Fibroblast of skin of abdomen (primary cell): ENCODE measurements at regions not wholly inside any gene's neighbourhood (a gene's known extent, or its start where the extent isn't known, plus 50 kb on each side); places are given as distances from the start of the nearest gene placed in this dataset.

Experiments
- DNase-seq: peaks from one replicate; pipeline ENCODE4 v3.0.0-alpha.2; 2013

- no peak for DNase-seq
These were observed 334.8 kb downstream of the NSG2 start for GRCh38 chr5:174380311-174380710.

DNA sequence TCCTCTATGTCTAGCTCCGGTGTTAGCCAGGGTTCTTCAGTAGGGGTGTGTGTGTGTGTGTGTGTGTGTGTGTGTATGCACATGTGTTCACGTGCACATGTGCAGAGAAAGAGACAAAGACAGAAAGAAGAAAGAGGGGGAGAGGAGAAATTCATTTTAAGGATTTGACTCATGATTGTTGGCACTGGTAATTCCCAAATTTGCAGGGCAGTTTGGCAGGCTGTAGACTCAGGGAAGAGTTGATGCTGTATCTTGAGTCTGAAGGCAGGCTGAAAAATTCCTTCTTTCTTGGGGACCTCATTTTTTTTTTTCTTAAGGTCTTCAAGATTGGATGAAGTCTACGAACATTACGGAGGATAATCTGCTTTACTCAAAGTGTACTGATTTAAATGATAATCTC is 335.7 kb downstream of the NSG2 start:
- no peak for DNase-seq

DNA sequence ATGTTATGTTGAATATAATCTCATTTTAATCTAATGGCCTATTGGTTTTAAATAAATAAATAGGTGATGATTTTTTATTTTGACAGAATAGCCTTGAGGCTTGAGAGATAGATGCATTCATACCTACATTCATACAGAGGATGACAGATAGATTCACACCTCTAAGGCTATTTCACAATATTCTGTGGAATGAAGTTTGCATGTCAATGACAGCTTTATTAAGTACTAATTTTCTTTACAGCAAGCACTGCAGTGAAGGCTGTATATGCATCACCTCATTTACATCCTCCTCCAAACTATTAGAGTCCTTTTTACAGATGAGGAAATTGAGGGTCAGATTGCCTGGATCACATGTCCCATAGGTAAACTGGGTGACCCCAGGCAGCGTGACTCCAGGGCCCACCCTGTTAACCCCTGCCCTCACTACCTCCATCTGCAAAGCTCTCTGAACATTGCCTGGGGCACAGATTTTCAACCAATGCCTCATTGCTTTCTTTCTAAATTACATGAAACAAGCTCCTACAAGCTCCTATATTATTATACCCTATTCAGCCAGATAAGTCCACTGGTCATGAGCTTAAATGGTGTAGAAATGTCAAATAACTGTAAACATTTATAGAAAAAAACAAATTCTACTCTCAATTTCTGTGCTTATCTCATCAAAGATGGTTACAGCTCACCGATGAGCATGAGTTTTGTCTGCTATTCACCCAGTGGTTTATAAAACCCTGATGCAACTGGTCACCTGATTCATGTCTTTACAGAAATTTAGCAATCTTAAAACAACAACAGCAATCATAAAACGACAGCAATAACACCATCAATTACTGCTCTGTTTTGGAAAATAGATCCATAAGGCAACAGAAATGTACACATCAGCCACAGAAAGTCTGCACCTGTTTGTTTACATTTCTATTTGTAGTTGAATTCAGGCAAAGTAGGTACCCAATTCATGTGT is 338.0 kb downstream of the NSG2 start:
- DNase-seq = no peak

DNA sequence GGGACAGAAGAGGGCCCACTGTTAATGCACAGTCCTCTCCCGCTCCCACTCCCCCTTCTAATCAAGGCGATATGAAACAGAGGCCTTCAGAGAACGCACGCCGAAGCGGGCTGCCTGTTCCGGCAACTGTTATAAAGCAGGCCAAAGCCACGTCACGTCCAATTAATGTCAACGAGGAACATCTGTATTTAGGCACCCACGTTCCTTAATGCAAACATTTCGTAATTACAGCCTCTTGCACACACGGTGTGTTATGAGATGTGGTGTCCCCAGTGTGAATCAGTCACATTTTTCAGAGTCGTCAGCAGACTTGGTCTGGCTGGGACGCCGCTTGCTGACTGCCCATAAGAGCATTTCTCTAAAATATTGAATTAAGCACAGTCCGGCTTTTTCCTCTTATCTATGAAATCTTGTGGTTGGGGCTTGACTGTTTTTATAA is 339.0 kb downstream of the NSG2 start:
- DNase-seq = peak; percentile 90

DNA sequence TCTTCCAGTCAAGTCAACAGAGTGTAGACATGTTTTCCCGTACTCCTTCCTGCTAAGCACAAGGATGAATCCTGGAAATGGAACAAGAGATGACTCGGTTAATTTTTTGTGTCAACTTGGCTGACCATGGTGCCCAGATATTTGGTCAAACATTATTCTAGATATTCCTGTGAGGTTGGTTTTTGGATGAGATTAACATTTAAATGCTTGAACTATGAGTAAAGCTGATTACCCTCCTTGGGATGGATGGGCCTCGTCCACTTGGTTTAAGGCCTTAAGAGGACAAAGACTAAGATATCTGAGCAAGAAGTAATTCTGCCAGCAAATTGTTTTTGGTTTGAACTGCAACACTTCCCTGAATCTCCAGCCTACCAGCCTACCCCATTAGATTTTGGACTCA is 338.1 kb upstream of the MSX2 start:
- peak; percentile 57 for DNase-seq

- no peak for DNase-seq
These were observed 337.5 kb upstream of the MSX2 start for GRCh38 chr5:174386846-174387245.

GRCh38 chr5:174387448-174387847 is 336.9 kb upstream of the MSX2 start:
- no peak for DNase-seq

GRCh38 chr5:174392892-174393291 is 331.5 kb upstream of the MSX2 start:
- no peak for DNase-seq

DNA sequence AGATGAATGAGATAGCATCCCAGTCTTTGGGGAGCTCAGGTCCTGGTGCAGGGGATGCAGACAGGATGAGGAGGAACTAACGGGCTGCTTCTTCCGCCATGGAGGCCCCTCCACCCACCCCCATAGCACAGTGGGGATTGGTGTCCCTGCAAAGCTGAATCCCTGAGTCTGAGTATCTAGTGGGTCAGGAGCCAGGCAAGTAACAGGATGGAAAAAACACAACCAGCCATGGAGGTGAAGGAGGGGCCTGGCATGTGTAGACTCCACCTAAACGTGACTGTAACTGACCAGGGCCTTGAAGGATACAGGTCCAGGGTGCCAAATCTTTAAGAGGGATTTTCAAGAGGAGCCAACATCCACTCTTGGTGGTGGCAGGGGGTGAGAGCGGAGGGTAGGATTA is 327.8 kb upstream of the MSX2 start:
- no peak for DNase-seq

- DNase-seq = no peak
These were observed 327.2 kb upstream of the MSX2 start for GRCh38 chr5:174397206-174397605.

DNA sequence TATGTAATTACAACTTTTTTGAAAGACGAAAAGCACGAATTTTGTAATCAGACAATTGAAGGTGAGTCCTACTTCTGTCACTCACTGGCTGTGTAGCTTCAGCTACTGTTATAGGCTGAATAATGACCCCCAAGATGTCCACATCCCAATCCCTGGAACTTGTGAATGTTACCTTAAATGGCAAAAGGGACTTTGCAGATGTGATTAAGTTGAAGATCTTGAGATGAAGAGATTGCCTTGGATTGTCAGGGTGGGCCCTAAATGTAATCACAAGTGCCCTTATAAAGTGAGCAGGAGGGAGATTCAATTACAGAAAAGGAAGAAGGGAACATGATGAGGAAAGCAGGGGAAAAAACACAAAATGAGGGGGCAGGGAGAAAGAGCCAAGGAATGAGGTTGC is 326.2 kb upstream of the MSX2 start:
- no peak for DNase-seq

- no peak for DNase-seq
These were observed 325.0 kb upstream of the MSX2 start for GRCh38 chr5:174399411-174399810.

- DNase-seq = no peak
These were observed 323.9 kb upstream of the MSX2 start for GRCh38 chr5:174400461-174400860.

GRCh38 chr5:174401793-174402192 is 322.6 kb upstream of the MSX2 start:
- DNase-seq = no peak

- no peak for DNase-seq
These were observed 322.1 kb upstream of the MSX2 start for GRCh38 chr5:174402222-174402812.

GRCh38 chr5:174404848-174405247 is 319.5 kb upstream of the MSX2 start:
- no peak for DNase-seq

DNA sequence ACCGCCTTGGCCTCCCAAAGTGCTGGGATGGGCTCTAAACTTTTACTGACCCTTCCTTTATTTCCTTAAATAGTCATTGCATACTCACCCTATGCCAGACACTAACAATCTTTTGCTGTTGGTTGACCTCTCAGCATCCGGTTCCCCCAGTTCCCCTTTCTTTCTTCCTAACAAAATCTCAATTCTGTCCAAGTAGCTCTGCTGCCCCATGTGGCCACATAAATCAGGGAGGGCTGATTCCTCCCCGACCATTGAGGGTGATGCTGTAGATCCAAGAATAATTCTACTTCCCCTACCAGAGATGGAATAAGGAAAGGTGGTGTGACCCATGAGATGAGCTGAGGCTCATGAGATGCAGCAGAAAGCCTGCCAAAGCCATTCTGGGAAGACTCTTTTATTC is 315.3 kb upstream of the MSX2 start:
- no peak for DNase-seq

- no peak for DNase-seq
These were observed 314.4 kb upstream of the MSX2 start for GRCh38 chr5:174409971-174410370.

DNA sequence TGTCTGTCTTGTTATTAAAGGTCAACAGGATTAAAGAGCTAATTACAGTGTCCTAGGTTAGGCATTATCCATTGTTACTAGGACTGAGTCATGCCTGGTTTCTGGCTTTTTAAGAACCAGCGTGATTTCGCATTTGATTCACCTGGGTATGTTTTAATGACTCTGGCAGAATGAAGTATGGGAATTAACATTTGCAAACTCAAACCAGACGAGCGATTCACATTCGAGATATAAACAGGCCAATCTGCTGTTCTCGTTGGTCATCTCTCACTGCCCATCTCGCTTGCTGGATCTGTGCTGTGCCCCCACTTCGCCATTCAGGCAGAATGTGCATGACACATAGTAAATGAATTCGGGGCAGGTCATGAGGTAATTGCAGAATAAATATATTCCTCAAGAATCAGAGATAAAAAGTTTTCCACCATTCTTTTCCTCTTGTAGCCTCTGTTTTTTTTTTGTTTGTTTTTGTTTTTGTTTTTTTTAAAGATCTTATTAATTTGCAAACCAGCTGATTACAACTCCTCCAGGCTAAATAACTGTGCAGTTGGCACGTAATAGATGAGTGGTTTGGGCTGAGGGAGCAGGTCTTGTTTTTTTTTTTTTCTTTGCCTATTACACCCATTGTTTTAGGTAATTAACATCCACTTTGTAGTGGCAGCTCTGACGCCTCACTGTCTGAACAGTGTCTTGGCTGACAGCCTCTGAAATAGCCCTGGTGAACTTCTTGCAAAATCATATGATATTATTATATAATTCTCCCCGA is 313.5 kb upstream of the MSX2 start:
- DNase-seq = no peak

- no peak for DNase-seq
These were observed 312.9 kb upstream of the MSX2 start for GRCh38 chr5:174411479-174411819.

DNA sequence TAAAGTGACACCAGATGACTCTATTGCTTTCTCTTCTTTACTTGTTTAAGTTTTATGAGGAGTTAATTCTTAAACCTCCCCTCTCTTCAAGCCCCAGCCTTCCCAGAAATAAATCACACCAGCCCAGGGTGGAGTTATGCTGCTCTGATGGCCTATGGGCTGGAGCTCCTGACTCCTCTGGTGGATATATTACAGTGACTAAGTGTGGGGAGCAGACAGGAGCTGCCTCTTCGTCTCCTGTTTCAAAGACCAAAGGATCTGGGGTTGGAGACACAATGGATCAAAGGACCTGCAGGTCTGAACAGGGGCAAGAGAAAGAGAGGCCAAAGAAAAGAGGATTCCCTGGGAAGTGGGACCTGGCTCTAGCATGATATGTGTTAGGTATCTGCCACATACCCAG is 312.0 kb upstream of the MSX2 start:
- DNase-seq = no peak

GRCh38 chr5:174412941-174413340 is 311.4 kb upstream of the MSX2 start:
- DNase-seq = no peak

DNA sequence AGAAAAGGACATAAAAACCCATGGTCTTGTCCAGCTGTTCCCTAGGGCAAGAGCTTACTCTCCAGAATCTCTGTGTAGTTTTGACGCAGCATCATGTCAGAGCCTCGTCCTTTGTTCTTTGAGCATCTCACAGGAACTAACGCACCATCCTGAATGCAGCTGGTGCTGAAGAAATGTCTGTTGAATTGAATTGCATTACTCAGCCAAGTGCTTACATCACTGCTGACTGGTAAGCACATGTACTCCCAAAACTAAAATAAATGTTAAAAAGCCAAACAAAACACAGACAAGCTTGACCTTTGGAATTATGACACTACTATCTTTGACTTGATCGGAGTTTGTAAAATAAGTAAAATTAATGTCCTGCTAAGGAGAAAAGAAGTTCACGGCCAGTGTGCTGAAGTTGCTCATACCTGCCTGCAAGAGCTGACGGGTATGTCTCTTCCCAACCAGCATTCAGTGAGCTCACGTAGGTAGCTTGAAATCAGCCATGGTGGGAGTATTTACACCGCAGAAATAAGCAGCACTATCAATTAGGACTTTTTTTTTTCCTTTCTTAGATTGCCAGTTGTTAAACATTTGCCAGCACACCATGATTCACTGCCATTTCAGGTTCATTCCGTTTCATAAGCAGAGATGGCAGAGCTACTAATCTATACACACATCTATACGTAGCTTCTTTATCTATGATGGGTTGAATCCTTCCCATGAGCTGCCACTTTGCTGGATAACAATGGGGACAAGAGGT is 310.6 kb upstream of the MSX2 start:
- peak; percentile 64 for DNase-seq
